IPS DF 19.7 (cell line): ENCODE measurements at regions not wholly inside any gene's neighbourhood (a gene's known extent, or its start where the extent isn't known, plus 50 kb on each side); places are given as distances from the start of the nearest gene placed in this dataset.
"Not testable (repeated sequence)": the region's sequence is repeated elsewhere in the genome, so short reads cannot be mapped to it uniquely, and the experiment has no call there.

ENCODE experiments used
- DNase-seq: peaks from one replicate; pipeline ENCODE4 v3.0.0-alpha.2; 2013; ENCODE audit warnings: low read depth, low spot score

- not testable (repeated sequence) for DNase-seq
Measured at GRCh38 chr5:174586163-174586562, 138.2 kb upstream of the MSX2 start.

GRCh38 chr5:174589011-174589410 is 135.4 kb upstream of the MSX2 start:
- no peak for DNase-seq

- DNase-seq = no peak
Measured at GRCh38 chr5:174589599-174589998, 134.8 kb upstream of the MSX2 start.

GRCh38 chr5:174590820-174591219 is 133.6 kb upstream of the MSX2 start:
- DNase-seq = no peak

- no peak for DNase-seq
Measured at GRCh38 chr5:174596429-174596828, 128.0 kb upstream of the MSX2 start.

GRCh38 chr5:174599992-174600391 is 124.4 kb upstream of the MSX2 start:
- no peak for DNase-seq

- no peak for DNase-seq
Measured at GRCh38 chr5:174601946-174602345, 122.4 kb upstream of the MSX2 start.

GRCh38 chr5:174606153-174606552 is 118.2 kb upstream of the MSX2 start:
- no peak for DNase-seq

GRCh38 chr5:174606646-174607045 is 117.7 kb upstream of the MSX2 start:
- no peak for DNase-seq

- no peak for DNase-seq
Measured at GRCh38 chr5:174607205-174607604, 117.2 kb upstream of the MSX2 start.

GRCh38 chr5:174607916-174608315 is 116.5 kb upstream of the MSX2 start:
- no peak for DNase-seq

GRCh38 chr5:174608631-174609097 is 115.7 kb upstream of the MSX2 start:
- no peak for DNase-seq

GRCh38 chr5:174609116-174609515 is 115.3 kb upstream of the MSX2 start:
- no peak for DNase-seq

- DNase-seq = no peak
Measured at GRCh38 chr5:174610968-174611367, 113.4 kb upstream of the MSX2 start.

- DNase-seq = no peak
Measured at GRCh38 chr5:174612686-174613085, 111.7 kb upstream of the MSX2 start.

- DNase-seq = no peak
Measured at GRCh38 chr5:174614500-174615135, 109.8 kb upstream of the MSX2 start.

- DNase-seq = no peak
Measured at GRCh38 chr5:174616036-174616435, 108.3 kb upstream of the MSX2 start.

GRCh38 chr5:174617285-174617684 is 107.1 kb upstream of the MSX2 start:
- DNase-seq = no peak

- no peak for DNase-seq
Measured at GRCh38 chr5:174617910-174618309, 106.5 kb upstream of the MSX2 start.

- no peak for DNase-seq
Measured at GRCh38 chr5:174618589-174618988, 105.8 kb upstream of the MSX2 start.

- no peak for DNase-seq
Measured at GRCh38 chr5:174622067-174622466, 102.3 kb upstream of the MSX2 start.

GRCh38 chr5:174623018-174623417 is 101.4 kb upstream of the MSX2 start:
- DNase-seq = no peak

- no peak for DNase-seq
Measured at GRCh38 chr5:174623433-174624019, 100.9 kb upstream of the MSX2 start.
